Glutamatergic neuron (in vitro differentiated cells): ENCODE measurements at regions not wholly inside any gene's neighbourhood (a gene's known extent, or its start where the extent isn't known, plus 50 kb on each side); places are given as distances from the start of the nearest gene placed in this dataset.

Source experiments
- DNase-seq: peaks from one replicate; pipeline ENCODE4 v3.0.0; 2022
- H3K27ac Mint-ChIP-seq: one replicate; pipeline ENCODE4 v1.8.0; 2020; ENCODE audit warnings: mild to moderate bottlenecking, mixed read lengths, inconsistent platforms; ENCODE audit not compliant: unreplicated experiment
- H3K27me3 Mint-ChIP-seq: one replicate; pipeline ENCODE4 v1.8.0; 2020; ENCODE audit warnings: mild to moderate bottlenecking, moderate library complexity, mixed read lengths, inconsistent platforms; ENCODE audit not compliant: unreplicated experiment
- H3K36me3 Mint-ChIP-seq: one replicate; pipeline ENCODE4 v1.8.0; 2020; ENCODE audit warnings: mild to moderate bottlenecking, mixed read lengths, inconsistent platforms; ENCODE audit not compliant: unreplicated experiment
- H3K4me1 Mint-ChIP-seq: one replicate; pipeline ENCODE4 v1.8.0; 2020; ENCODE audit warnings: mild to moderate bottlenecking, low read depth, mixed read lengths, inconsistent platforms; ENCODE audit not compliant: unreplicated experiment
- H3K4me3 Mint-ChIP-seq: one replicate; pipeline ENCODE4 v1.8.0; 2020; ENCODE audit warnings: mild to moderate bottlenecking, mixed read lengths, inconsistent platforms; ENCODE audit not compliant: unreplicated experiment
- H3K9me3 Mint-ChIP-seq: one replicate; pipeline ENCODE4 v1.8.0; 2020; ENCODE audit warnings: mild to moderate bottlenecking, moderate library complexity, mixed read lengths, inconsistent platforms; ENCODE audit not compliant: unreplicated experiment
- CTCF ChIP-seq: fragments of 200-600 bp; sonication (generic); IDR thresholded peaks from one replicate; pipeline ENCODE4 v1.5.0; 2021; ENCODE audit not compliant: partially characterized antibody, unreplicated experiment

- Mint-ChIP-seq H3K27me3 (peaks cover 1% of the 10 kb centered on the region), H3K9me3 (peaks cover 3% of the 10 kb centered on the region)
These were observed 739.3 kb downstream of the COL12A1 start for GRCh38 chr6:74466572-74466971.

GRCh38 chr6:74459260-74459659, 746.6 kb downstream of the COL12A1 start:
- Mint-ChIP-seq H3K9me3 (no peaks in the 10 kb centered on the region), H3K27ac (no peak overlapping the region), H3K4me3 (no peak overlapping the region), H3K4me1 (no peaks in the 10 kb centered on the region), H3K27me3 (no peaks in the 10 kb centered on the region), H3K36me3 (no peaks in the 10 kb centered on the region)
- no peak for DNase-seq
- no peak for TF ChIP-seq CTCF

More at GRCh38 chr6:74466572-74466971, 739.3 kb downstream of the COL12A1 start:
- DNase-seq: no peak
- Mint-ChIP-seq H3K4me3 (no peak overlapping the region), H3K27ac (no peak overlapping the region), H3K4me1 (no peaks in the 10 kb centered on the region), H3K36me3 (no peaks in the 10 kb centered on the region)
- TF ChIP-seq CTCF: no peak

- no peak overlapping the region for H3K4me3 Mint-ChIP-seq
- H3K9me3 Mint-ChIP-seq: no peaks in the 10 kb centered on the region
- H3K27ac Mint-ChIP-seq: no peak overlapping the region
- H3K36me3 Mint-ChIP-seq: no peaks in the 10 kb centered on the region
- H3K27me3 Mint-ChIP-seq: no peaks in the 10 kb centered on the region
- DNase-seq: no peak
- no peaks in the 10 kb centered on the region for H3K4me1 Mint-ChIP-seq
- no peak for TF ChIP-seq CTCF
These were observed 747.3 kb downstream of the COL12A1 start for GRCh38 chr6:74458536-74458935.

- H3K36me3 Mint-ChIP-seq: no peaks in the 10 kb centered on the region
- DNase-seq: no peak
- no peaks in the 10 kb centered on the region for H3K4me1 Mint-ChIP-seq
- no peak for TF ChIP-seq CTCF
- H3K4me3 Mint-ChIP-seq: no peak overlapping the region
- H3K9me3 Mint-ChIP-seq: no peaks in the 10 kb centered on the region
- H3K27me3 Mint-ChIP-seq: no peaks in the 10 kb centered on the region
- no peak overlapping the region for H3K27ac Mint-ChIP-seq
These were observed 750.1 kb downstream of the COL12A1 start for GRCh38 chr6:74455786-74456185.

- TF ChIP-seq CTCF: no peak
These were observed 753.9 kb downstream of the COL12A1 start for GRCh38 chr6:74451953-74452352.

More at GRCh38 chr6:74451953-74452352, 753.9 kb downstream of the COL12A1 start:
- Mint-ChIP-seq H3K27me3 (no peaks in the 10 kb centered on the region), H3K9me3 (no peaks in the 10 kb centered on the region), H3K4me3 (no peak overlapping the region), H3K4me1 (no peaks in the 10 kb centered on the region), H3K36me3 (no peaks in the 10 kb centered on the region), H3K27ac (no peak overlapping the region)
- DNase-seq: no peak
